ENCODE measurements at regions not wholly inside any gene's neighbourhood (a gene's known extent, or its start where the extent isn't known, plus 50 kb on each side); places are given as distances from the start of the nearest gene placed in this dataset.
"Not testable (repeated sequence)": the region's sequence is repeated elsewhere in the genome, so short reads cannot be mapped to it uniquely, and the experiment has no call there.

DNA sequence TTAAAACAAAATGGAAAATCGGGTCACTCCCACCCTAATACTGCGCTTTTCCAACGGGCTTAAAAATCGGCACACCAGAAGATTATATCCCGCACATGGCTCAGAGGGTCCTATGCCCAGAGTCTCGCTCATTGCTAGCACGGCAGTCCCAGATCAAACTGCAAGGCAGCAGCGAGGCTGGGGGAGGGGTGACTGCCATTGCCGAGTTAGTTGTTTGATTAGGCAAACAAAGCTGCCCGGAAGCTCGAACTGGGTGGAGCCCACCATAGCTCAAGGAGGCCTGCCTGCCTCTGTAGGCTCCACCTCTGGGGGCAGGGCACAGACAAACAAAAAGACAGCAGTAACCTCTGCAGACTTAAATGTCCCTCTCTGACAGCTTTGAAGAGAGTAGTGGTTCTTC lies 100.7 kb upstream of the KLHL1 start:
- DNase-seq, result not testable (repeated sequence)

DNA sequence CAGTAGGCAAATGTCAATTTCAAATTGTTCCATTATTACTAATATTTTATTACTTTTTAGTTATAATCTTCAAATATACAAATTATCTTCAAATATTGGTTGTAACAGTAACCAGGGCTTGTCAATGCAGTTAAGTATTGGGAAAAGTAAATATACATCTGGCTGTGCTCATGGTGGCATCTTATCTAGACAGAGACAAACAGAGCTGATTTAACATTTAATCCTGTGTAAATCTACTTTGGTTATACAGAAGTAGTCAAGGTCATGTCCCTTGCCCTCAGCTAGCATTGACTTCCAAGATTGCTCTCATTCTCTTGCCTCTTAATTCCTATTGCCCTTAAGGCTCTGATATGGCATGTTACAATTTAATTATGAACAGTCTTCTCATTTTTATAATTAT lies 98.4 kb upstream of the KLHL1 start:
- no peak for DNase-seq

DNA sequence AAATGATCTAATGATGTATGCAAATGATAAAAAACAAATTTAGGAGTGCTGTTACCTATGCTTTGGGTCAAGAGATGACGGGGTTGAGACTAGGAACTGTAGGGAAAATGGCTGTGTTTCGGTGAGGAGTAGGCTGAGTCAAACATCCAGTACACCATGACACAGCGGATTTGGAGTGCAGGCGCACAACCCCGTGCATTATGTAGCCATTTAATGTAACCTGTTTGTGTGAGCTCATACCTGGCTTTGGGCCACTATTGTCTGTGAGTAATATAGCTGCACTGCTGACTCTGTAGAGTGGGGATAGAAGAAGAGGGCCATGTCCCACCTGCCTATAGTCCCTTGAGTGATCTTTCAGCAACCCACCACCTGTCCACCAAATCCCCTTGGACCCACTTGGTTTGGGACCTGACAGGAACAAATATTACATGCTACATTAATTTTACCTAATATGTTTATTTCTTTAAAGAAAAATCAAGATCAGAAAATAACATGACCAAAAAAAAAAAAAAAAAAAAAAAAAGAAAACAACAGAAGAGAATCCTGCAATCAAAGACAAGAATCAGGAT lies 95.5 kb upstream of the KLHL1 start:
- no peak for DNase-seq

DNA sequence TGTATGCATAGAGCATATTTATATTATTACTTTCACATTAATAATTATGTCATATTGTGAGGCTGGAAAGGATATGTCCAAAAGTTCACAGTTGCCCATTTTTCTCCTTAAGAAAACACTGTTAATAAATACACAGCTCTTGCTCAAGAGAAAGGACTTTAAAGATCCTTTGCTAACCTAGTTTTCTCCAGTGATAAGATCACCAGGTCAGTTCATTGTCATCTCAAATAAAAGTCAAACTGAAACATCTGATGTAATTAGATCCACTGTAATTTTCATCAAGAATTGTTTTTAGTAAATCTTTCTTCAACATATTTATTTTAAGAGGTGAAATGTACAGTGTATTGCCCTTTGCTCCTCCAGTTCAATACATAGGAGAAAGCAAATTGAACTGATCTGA lies 82.8 kb upstream of the KLHL1 start:
- DNase-seq, result no peak

DNA sequence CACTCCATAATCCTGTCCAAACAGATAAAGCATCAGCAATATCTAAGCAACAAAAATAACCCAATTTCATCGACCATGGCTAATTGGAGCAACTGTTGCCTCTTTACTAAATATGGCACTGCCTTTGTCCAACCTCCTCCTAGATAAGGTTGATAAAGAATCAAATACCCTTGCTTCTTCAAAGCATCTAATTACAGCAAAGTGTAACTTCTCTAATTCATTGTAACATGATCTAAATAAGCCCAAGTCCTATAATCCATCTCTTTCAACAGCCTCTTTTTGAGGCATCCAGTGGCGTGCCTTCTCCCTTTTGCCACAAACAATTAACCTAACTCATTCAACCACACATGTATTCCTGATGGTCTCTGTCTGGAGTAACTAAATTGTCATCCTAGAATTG lies 81.7 kb upstream of the KLHL1 start:
- no peak for DNase-seq

DNA sequence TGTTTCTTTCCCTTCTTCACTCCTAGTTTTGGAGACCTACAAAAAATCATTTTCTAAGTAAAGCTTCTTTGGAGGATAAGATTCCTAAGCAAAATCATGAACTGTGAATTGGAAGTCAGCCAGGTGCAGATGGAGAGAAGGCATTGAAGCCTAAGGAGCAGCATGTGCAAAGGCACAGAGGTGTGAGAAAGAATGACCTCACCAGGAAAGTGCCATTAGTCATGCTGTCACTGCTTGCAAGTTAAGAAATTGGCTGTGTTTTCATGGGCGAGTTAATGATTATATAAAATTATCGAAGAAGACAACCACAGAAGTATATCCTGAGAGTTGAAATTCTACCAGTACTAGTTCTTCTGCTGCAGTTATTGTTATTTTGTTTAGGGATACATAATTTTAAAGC lies 80.3 kb upstream of the KLHL1 start:
- no peak for DNase-seq

DNA sequence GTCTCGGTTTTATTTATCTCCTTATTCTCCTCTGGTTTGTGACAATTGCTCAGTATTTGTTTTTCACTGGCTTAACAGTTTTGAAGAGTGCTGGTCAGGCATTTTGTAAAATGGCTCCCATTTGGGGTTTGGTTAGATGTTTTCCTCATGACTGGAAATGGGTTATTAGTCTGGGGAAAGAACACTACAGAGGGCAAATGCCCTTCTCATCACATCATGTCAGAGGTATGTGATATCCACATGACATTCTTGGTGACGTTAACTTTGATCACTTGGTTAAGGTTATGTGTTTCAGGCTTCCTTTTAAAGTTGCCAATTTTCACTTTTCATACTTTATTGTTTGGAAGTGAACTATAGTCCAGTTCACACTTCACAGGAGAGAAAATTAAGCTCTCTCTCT lies 74.8 kb upstream of the KLHL1 start:
- no peak for DNase-seq

All from suppressor macrophage treated with lipopolysaccharide for 1 hour (primary cell).